GM12878 (cell line): ENCODE measurements at regions not wholly inside any gene's neighbourhood (a gene's known extent, or its start where the extent isn't known, plus 50 kb on each side); places are given as distances from the start of the nearest gene placed in this dataset.

Experiments
- CTCF ChIP-seq, 3 experiments: IDR thresholded peaks in 2 of 3; conservative IDR thresholded peaks in 1 of 3; 2 replicates each; pipeline ENCODE4 v1.5.1; 2011; ENCODE audit warnings: low read depth in 3 of 3, low read length in 3 of 3, mild to moderate bottlenecking in 3 of 3, control low read depth in 2 of 3, moderate library complexity in 2 of 3, inconsistent platforms in 1 of 3, mixed read lengths in 1 of 3; ENCODE audit not compliant: control insufficient read depth in 2 of 3, insufficient read depth in 1 of 3; ENCODE audit errors: extremely low read depth in 1 of 3
- ESRRA ChIP-seq: IDR thresholded peaks from 2 replicates; pipeline ENCODE4 v1.6.1; 2012; ENCODE audit warnings: mild to moderate bottlenecking, low read length, improper control_type of control experiment
- POLR2A ChIP-seq: IDR thresholded peaks from 2 replicates; pipeline ENCODE4 v1.6.1; 2011; ENCODE audit warnings: low read depth, mild to moderate bottlenecking, low read length
- POLR2AphosphoS5 ChIP-seq: IDR thresholded peaks from 2 replicates; pipeline ENCODE4 v1.6.1; 2011; ENCODE audit warnings: mild to moderate bottlenecking, low read length, inconsistent platforms
- RFX5 ChIP-seq: IDR thresholded peaks from 2 replicates; pipeline ENCODE4 v1.6.1; 2011; ENCODE audit warnings: low read depth, low read length, improper control_type of control experiment

GRCh38 chr11:59265735-59266134 lies 53.0 kb upstream of the MPEG1 start:
- TF ChIP-seq POLR2A (no peak), ESRRA (no peak), CTCF (IDR thresholded peaks at IDR 0.05 in 2 of 3, conservative IDR thresholded peaks at IDR 0.05 in 1 of 3; ENCODE audit: control insufficient read depth in 2 of 3, extremely low read depth in 1 of 3, insufficient read depth in 1 of 3, low read depth in 3 of 3, low read length in 3 of 3) (no peak), POLR2AphosphoS5 (no peak), RFX5 (no peak)
